Effector memory CD8-positive, alpha-beta T cell (primary cell): ENCODE measurements at regions not wholly inside any gene's neighbourhood (a gene's known extent, or its start where the extent isn't known, plus 50 kb on each side); places are given as distances from the start of the nearest gene placed in this dataset.

ENCODE experiments used
- ATAC-seq: fragments of 150-1000 bp; cut with Tn5 transposase; replicated peaks from 2 replicates; pipeline ENCODE4 v1.10.0; 2021; ENCODE audit warnings: mild to moderate bottlenecking, moderate library complexity
- DNase-seq, 3 experiments: peaks; one replicate each; pipeline ENCODE4 v3.0.0; 2021
- H3K27ac Mint-ChIP-seq, 2 donors: one replicate each; pipeline ENCODE4 v1.8.0; 2022; ENCODE audit warnings: mild to moderate bottlenecking in 2 of 2, mixed read lengths in 2 of 2, moderate library complexity in 2 of 2
- H3K27me3 Mint-ChIP-seq, 2 donors: one replicate each; pipeline ENCODE4 v1.8.0; 2022; ENCODE audit warnings: mixed read lengths in 2 of 2
- H3K36me3 Mint-ChIP-seq: one replicate; pipeline ENCODE4 v1.8.0; 2022; ENCODE audit warnings: mild to moderate bottlenecking, moderate library complexity, mixed read lengths; ENCODE audit not compliant: insufficient read depth
- H3K4me1 Mint-ChIP-seq, 2 donors: one replicate each; pipeline ENCODE4 v1.8.0; 2022; ENCODE audit warnings: low read depth in 2 of 2, mixed read lengths in 2 of 2
- H3K4me3 Mint-ChIP-seq, 2 donors: one replicate each; pipeline ENCODE4 v1.8.0; 2022; ENCODE audit warnings: mild to moderate bottlenecking in 2 of 2, mixed read lengths in 2 of 2, moderate library complexity in 2 of 2
- H3K9me3 Mint-ChIP-seq, 2 donors: one replicate each; pipeline ENCODE4 v1.8.0; 2022; ENCODE audit warnings: mixed read lengths in 2 of 2

- ATAC-seq = no peak
- H3K36me3 Mint-ChIP-seq = no peaks in the 10 kb centered on the region
- peaks cover 2 to 9% of the 10 kb centered on the region in 2 donors for H3K9me3 Mint-ChIP-seq
- no peak overlapping the region for H3K27ac Mint-ChIP-seq
- DNase-seq = no peak
- no peaks in the 10 kb centered on the region for H3K27me3 Mint-ChIP-seq
- H3K4me3 Mint-ChIP-seq = no peak overlapping the region
- H3K4me1 Mint-ChIP-seq = no peaks in the 10 kb centered on the region
Observed at GRCh38 chr11:15569305-15570025, 454.7 kb downstream of the INSC start.

- peaks cover 6 to 8% of the 10 kb centered on the region in 2 donors for H3K9me3 Mint-ChIP-seq
- no peaks in the 10 kb centered on the region for H3K27me3 Mint-ChIP-seq
- no peak overlapping the region for H3K4me3 Mint-ChIP-seq
Observed at GRCh38 chr11:15575409-15575808, 460.7 kb downstream of the INSC start.

GRCh38 chr11:15576769-15577168, 462.0 kb downstream of the INSC start:
- H3K4me1 Mint-ChIP-seq = no peaks in the 10 kb centered on the region
- H3K27me3 Mint-ChIP-seq = no peaks in the 10 kb centered on the region
- DNase-seq (no peak), ATAC-seq (no peak)
- no peaks in the 10 kb centered on the region for H3K36me3 Mint-ChIP-seq
- H3K27ac Mint-ChIP-seq = no peak overlapping the region
- H3K4me3 Mint-ChIP-seq = no peak overlapping the region
- H3K9me3 Mint-ChIP-seq = peaks cover 6 to 8% of the 10 kb centered on the region in 2 donors

More at GRCh38 chr11:15575409-15575808, 460.7 kb downstream of the INSC start:
- ATAC-seq (no peak), DNase-seq (no peak)
- Mint-ChIP-seq H3K4me1 (no peaks in the 10 kb centered on the region), H3K36me3 (no peaks in the 10 kb centered on the region), H3K27ac (no peak overlapping the region)

- H3K27ac Mint-ChIP-seq = no peak overlapping the region
- no peaks in the 10 kb centered on the region for H3K27me3 Mint-ChIP-seq
- ATAC-seq (no peak), DNase-seq (no peak)
- H3K4me3 Mint-ChIP-seq = no peak overlapping the region
- no peaks in the 10 kb centered on the region for H3K4me1 Mint-ChIP-seq
- H3K36me3 Mint-ChIP-seq = no peaks in the 10 kb centered on the region
- H3K9me3 Mint-ChIP-seq = peaks cover 3 to 8% of the 10 kb centered on the region in 2 donors
Observed at GRCh38 chr11:15577519-15577918, 462.8 kb downstream of the INSC start.

GRCh38 chr11:15579287-15580001, 464.7 kb downstream of the INSC start:
- no peaks in the 10 kb centered on the region for H3K27me3 Mint-ChIP-seq
- no peaks in the 10 kb centered on the region for H3K4me1 Mint-ChIP-seq
- peaks cover 2 to 8% of the 10 kb centered on the region in 2 donors for H3K9me3 Mint-ChIP-seq
- H3K4me3 Mint-ChIP-seq = no peak overlapping the region
- no peak for ATAC-seq
- no peaks in the 10 kb centered on the region for H3K36me3 Mint-ChIP-seq
- H3K27ac Mint-ChIP-seq = no peak overlapping the region
- DNase-seq = no peak

- ATAC-seq = no peak
Observed at GRCh38 chr11:15580056-15580774, 465.5 kb downstream of the INSC start.

GRCh38 chr11:15580775-15581095, 466.0 kb downstream of the INSC start:
- H3K9me3 Mint-ChIP-seq = peaks cover 0 to 7% of the 10 kb centered on the region in 2 donors
- H3K4me3 Mint-ChIP-seq = no peak overlapping the region
- H3K27me3 Mint-ChIP-seq = no peaks in the 10 kb centered on the region
- no peak overlapping the region for H3K27ac Mint-ChIP-seq
- no peak for ATAC-seq
- no peaks in the 10 kb centered on the region for H3K4me1 Mint-ChIP-seq
- no peaks in the 10 kb centered on the region for H3K36me3 Mint-ChIP-seq
- DNase-seq = no peak

More at GRCh38 chr11:15580056-15580774, 465.5 kb downstream of the INSC start:
- Mint-ChIP-seq H3K27me3 (no peaks in the 10 kb centered on the region), H3K4me3 (no peak overlapping the region), H3K9me3 (peaks cover 0 to 7% of the 10 kb centered on the region in 2 donors), H3K4me1 (no peaks in the 10 kb centered on the region), H3K36me3 (no peaks in the 10 kb centered on the region), H3K27ac (no peak overlapping the region)
- no peak for DNase-seq

GRCh38 chr11:15584158-15584557, 469.4 kb downstream of the INSC start:
- no peaks in the 10 kb centered on the region for H3K27me3 Mint-ChIP-seq
- no peak for DNase-seq
- no peak overlapping the region for H3K4me3 Mint-ChIP-seq
- H3K4me1 Mint-ChIP-seq = no peaks in the 10 kb centered on the region
- H3K9me3 Mint-ChIP-seq = peaks cover 1 to 7% of the 10 kb centered on the region in 2 donors
- H3K27ac Mint-ChIP-seq = no peak overlapping the region
- no peaks in the 10 kb centered on the region for H3K36me3 Mint-ChIP-seq
- ATAC-seq = no peak

GRCh38 chr11:15585602-15586331, 471.0 kb downstream of the INSC start:
- Mint-ChIP-seq H3K27ac (no peak overlapping the region), H3K27me3 (no peaks in the 10 kb centered on the region), H3K9me3 (peaks cover 1 to 7% of the 10 kb centered on the region in 2 donors), H3K4me3 (no peak overlapping the region), H3K36me3 (no peaks in the 10 kb centered on the region), H3K4me1 (no peaks in the 10 kb centered on the region)
- ATAC-seq = no peak
- no peak for DNase-seq

GRCh38 chr11:15586741-15587473, 472.2 kb downstream of the INSC start:
- H3K4me3 Mint-ChIP-seq = no peak overlapping the region
- DNase-seq (no peak), ATAC-seq (no peak)
- H3K36me3 Mint-ChIP-seq = no peaks in the 10 kb centered on the region
- H3K27ac Mint-ChIP-seq = no peak overlapping the region
- H3K9me3 Mint-ChIP-seq = peaks cover 1 to 16% of the 10 kb centered on the region in 2 donors
- no peaks in the 10 kb centered on the region for H3K4me1 Mint-ChIP-seq
- no peaks in the 10 kb centered on the region for H3K27me3 Mint-ChIP-seq

- Mint-ChIP-seq H3K36me3 (no peaks in the 10 kb centered on the region), H3K27ac (no peak overlapping the region), H3K4me1 (no peaks in the 10 kb centered on the region), H3K4me3 (no peak overlapping the region), H3K9me3 (peaks cover 1 to 23% of the 10 kb centered on the region in 2 donors), H3K27me3 (no peaks in the 10 kb centered on the region)
- no peak for ATAC-seq
- DNase-seq = no peak
Observed at GRCh38 chr11:15589070-15589626, 474.4 kb downstream of the INSC start.

GRCh38 chr11:15590132-15590531, 475.4 kb downstream of the INSC start:
- no peaks in the 10 kb centered on the region for H3K4me1 Mint-ChIP-seq
- no peak overlapping the region for H3K27ac Mint-ChIP-seq
- no peak overlapping the region for H3K4me3 Mint-ChIP-seq
- no peaks in the 10 kb centered on the region for H3K36me3 Mint-ChIP-seq
- H3K9me3 Mint-ChIP-seq = peaks cover 1 to 16% of the 10 kb centered on the region in 2 donors
- H3K27me3 Mint-ChIP-seq = no peaks in the 10 kb centered on the region
- ATAC-seq (no peak), DNase-seq (no peak)
